Ovary (tissue), 7 donors: ENCODE measurements at regions not wholly inside any gene's neighbourhood (a gene's known extent, or its start where the extent isn't known, plus 50 kb on each side); places are given as distances from the start of the nearest gene placed in this dataset.

Source experiments
- DNase-seq, 5 donors: peaks; one replicate each; pipeline ENCODE4 v3.0.0-alpha.2; 2019 to 2020
- H3K27ac ChIP-seq, 2 donors: fragments of 200-600 bp; one replicate each; pipeline versions ENCODE4 v1.5.1 to v1.8.0; 2019 to 2022
- H3K27me3 ChIP-seq: fragments of 200-600 bp; one replicate; pipeline ENCODE4 v1.8.0; 2022
- H3K36me3 ChIP-seq: fragments of 200-600 bp; sonication (generic); one replicate; pipeline ENCODE4 v1.5.1; 2019
- H3K4me1 ChIP-seq: one replicate; pipeline ENCODE4 v1.8.1; 2013; ENCODE audit warnings: mild to moderate bottlenecking, moderate library complexity; ENCODE audit not compliant: insufficient read depth
- H3K4me3 ChIP-seq: fragments of 200-600 bp; sonication (generic); one replicate; pipeline ENCODE4 v1.5.1; 2017
- H3K9me3 ChIP-seq, 2 donors: fragments of 200-600 bp in 1 of 2; sonication (generic) in 1 of 2; one replicate each; pipeline versions ENCODE4 v1.5.1 to v1.8.1; 2013 to 2019; ENCODE audit warnings: mild to moderate bottlenecking in 1 of 2, moderate library complexity in 1 of 2
- CTCF ChIP-seq, 3 donors: fragments of 450-650 bp in 2 of 3; fragments of 200-600 bp in 1 of 3; IDR thresholded peaks; one replicate each; pipeline versions ENCODE4 v1.5.1 to v1.8.0; 2016 to 2022; ENCODE audit warnings: antibody characterized with exemption in 3 of 3, mild to moderate bottlenecking in 1 of 3
- EP300 ChIP-seq: sonication (generic); formaldehyde crosslinking; IDR thresholded peaks from one replicate; pipeline ENCODE4 v1.6.1; 2017; ENCODE audit warnings: antibody characterized with exemption
- POLR2A ChIP-seq: fragments of 450-650 bp; IDR thresholded peaks from one replicate; pipeline ENCODE4 v1.6.1; 2017; ENCODE audit warnings: antibody characterized with exemption, mild to moderate bottlenecking, moderate library complexity
- WGBS, 3 donors: extraction: QIAGEN DNeasy Blood & Tissue Kit in 1 of 3; methylation state at CpG; one replicate each; pipeline versions ENCODE4 v1.1.5 to v1.1.7; 2013 to 2017; 5-methylcytosine and 5-hydroxymethylcytosine counted together
- intact Hi-C, 4 donors: fragments of 100-400 bp; cut with DNase I; formaldehyde crosslinking; loops; one replicate each; pipeline versions ENCODE4 v1.11.0 to v1.15.1; 2022 to 2023
- donor health status: DM: no; HTN: no; CAD: no; lungs with moderate emphysema.
- donor health status: DM: no; HTN: no; CAD: no.
- donor health status: Bipolar disorder and iron deficiency.
- donor health status: DM: no; HTN: no; CAD: no.
- donor health status: DM: yes; HTN: yes; CAD: no.

- Histone ChIP-seq H3K9me3 (no peaks in the 10 kb centered on the region), H3K4me3 (no peak overlapping the region), H3K4me1 (no peaks in the 10 kb centered on the region), H3K27ac (no peak overlapping the region), H3K36me3 (no peaks in the 10 kb centered on the region), H3K27me3 (peaks cover 4% of the 10 kb centered on the region)
- 93 to 95% (median 94%) methylated on average over 4 of the region's 4 CpGs for WGBS, 3 donors
- DNase-seq = no peak
- intact Hi-C loops = no loop called here
- no peak for TF ChIP-seq CTCF (IDR thresholded peaks at IDR 0.05)
- no peak for TF ChIP-seq POLR2A
- no peak for TF ChIP-seq EP300
Observed at GRCh38 chr12:42884116-42884515, 294.6 kb upstream of the PRICKLE1 start.

DNA sequence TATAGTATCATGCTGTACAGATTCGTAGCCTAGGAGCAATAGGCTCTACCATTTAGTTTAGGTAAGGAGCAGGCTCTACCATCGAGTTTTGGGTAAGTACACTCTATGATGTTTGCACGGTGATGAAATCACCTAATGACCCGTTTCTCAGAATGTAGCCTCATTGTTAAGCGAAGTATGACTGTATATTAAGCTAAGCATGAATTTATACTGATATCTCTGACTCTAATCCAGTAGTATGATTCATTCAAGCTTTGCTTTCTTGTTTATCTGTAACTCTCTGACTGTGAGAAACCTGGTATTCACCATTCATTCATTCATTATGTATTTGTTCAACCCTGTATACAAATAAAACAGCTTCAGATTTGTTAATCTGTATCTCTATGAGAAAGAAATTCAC is 283.9 kb upstream of the PRICKLE1 start:
- intact Hi-C loops = no loop called here
- WGBS, 3 donors = 90 to 96% (median 94%) methylated on average over 5 of the region's 5 CpGs
- Histone ChIP-seq H3K27me3 (no peaks in the 10 kb centered on the region), H3K36me3 (no peaks in the 10 kb centered on the region), H3K9me3 (no peaks in the 10 kb centered on the region), H3K4me1 (no peaks in the 10 kb centered on the region), H3K27ac (no peak overlapping the region), H3K4me3 (no peak overlapping the region)
- DNase-seq = no peak
- TF ChIP-seq CTCF (IDR thresholded peaks at IDR 0.05) = no peak

GRCh38 chr12:42871816-42872215 is 282.3 kb upstream of the PRICKLE1 start:
- Histone ChIP-seq H3K9me3 (no peaks in the 10 kb centered on the region), H3K36me3 (no peaks in the 10 kb centered on the region), H3K4me3 (no peak overlapping the region), H3K4me1 (no peaks in the 10 kb centered on the region), H3K27me3 (no peaks in the 10 kb centered on the region), H3K27ac (no peak overlapping the region)
- intact Hi-C loops = no loop called here
- TF ChIP-seq POLR2A (no peak), CTCF (IDR thresholded peaks at IDR 0.05) (no peak), EP300 (no peak)
- no peak for DNase-seq
- 51 to 78% (median 75%) methylated on average over 3 of the region's 3 CpGs for WGBS, 3 donors

DNA sequence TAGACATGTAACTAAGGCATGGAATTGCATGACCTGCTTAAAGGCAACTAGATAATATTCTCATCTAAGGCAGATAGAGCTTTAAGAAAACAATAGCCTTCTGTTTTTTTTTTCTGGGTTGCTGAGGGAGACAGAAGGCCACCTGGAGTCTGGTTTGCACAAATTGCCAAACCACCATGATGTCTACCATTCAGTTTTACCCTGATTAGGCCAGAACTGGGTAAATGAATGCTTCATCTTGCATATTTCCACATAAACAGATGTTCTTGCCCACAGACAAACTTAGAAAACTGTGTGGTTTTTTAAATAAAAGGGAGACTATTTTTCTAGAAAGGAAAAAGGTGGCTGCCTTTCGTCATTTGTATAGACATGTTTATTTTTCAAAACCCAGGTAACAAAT is 278.7 kb upstream of the PRICKLE1 start:
- WGBS, 3 donors = 93 to 96% (median 93%) methylated on average over 1 of the region's 1 CpG
- Histone ChIP-seq H3K27me3 (no peaks in the 10 kb centered on the region), H3K27ac (no peak overlapping the region), H3K4me3 (no peak overlapping the region), H3K9me3 (no peaks in the 10 kb centered on the region), H3K36me3 (no peaks in the 10 kb centered on the region), H3K4me1 (no peaks in the 10 kb centered on the region)
- intact Hi-C loops = no loop called here
- TF ChIP-seq CTCF (IDR thresholded peaks at IDR 0.05) = no peak
- no peak for TF ChIP-seq EP300
- no peak for TF ChIP-seq POLR2A
- DNase-seq = no peak

DNA sequence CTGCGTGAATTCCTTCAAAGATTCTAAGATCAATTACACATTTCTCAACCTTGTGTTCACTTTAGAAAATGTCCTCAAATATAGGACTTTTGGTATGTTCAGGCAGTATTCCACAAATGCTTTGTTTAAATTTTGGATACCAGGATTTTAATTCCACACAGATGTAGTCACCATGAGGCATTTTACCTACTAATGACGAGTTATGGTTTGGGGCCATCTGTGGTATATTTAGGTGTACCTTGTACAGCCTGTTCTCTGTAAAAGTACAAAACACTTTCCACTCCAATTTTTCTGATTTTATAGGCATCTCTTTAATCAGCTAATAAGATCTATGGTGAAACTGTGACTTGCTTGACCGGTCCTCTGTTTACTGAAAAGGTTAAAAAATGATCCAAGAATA is 275.7 kb upstream of the PRICKLE1 start:
- H3K9me3 ChIP-seq = no peaks in the 10 kb centered on the region
- no peaks in the 10 kb centered on the region for H3K4me1 ChIP-seq
- intact Hi-C loops = no loop called here
- H3K4me3 ChIP-seq = no peak overlapping the region
- TF ChIP-seq EP300 = no peak
- no peak overlapping the region for H3K27ac ChIP-seq
- no peak for DNase-seq
- H3K36me3 ChIP-seq = no peaks in the 10 kb centered on the region
- H3K27me3 ChIP-seq = no peaks in the 10 kb centered on the region
- 91 to 97% (median 95%) methylated on average over 3 of the region's 3 CpGs for WGBS, 3 donors
